Lower leg skin (tissue), 3 donors: ENCODE measurements at regions not wholly inside any gene's neighbourhood (a gene's known extent, or its start where the extent isn't known, plus 50 kb on each side); places are given as distances from the start of the nearest gene placed in this dataset.

Source experiments
- CTCF ChIP-seq, 3 donors: fragments of 450-650 bp; IDR thresholded peaks; one replicate each; pipeline ENCODE4 v1.5.1; 2016; ENCODE audit warnings: antibody characterized with exemption in 3 of 3, mild to moderate bottlenecking in 3 of 3, moderate library complexity in 2 of 3
- POLR2A ChIP-seq, 2 donors: fragments of 450-650 bp; IDR thresholded peaks; one replicate each; pipeline ENCODE4 v1.6.1; 2016 to 2017; ENCODE audit warnings: antibody characterized with exemption in 2 of 2, mild to moderate bottlenecking in 1 of 2, moderate library complexity in 1 of 2

- TF ChIP-seq CTCF (IDR thresholded peaks at IDR 0.05) (no peak), POLR2A (IDR thresholded peaks at IDR 0.05) (no peak)
These were observed 227.5 kb upstream of the EPHA3 start for GRCh38 chr3:88879905-88880304.
